Stimulated activated CD4-positive, alpha-beta T cell treated with anti-CD3 and anti-CD28 coated beads, Interleukin-15, amount 100 ng/mL, for 48 hours (primary cell): ENCODE measurements at regions not wholly inside any gene's neighbourhood (a gene's known extent, or its start where the extent isn't known, plus 50 kb on each side); places are given as distances from the start of the nearest gene placed in this dataset.
"Not testable (repeated sequence)": the region's sequence is repeated elsewhere in the genome, so short reads cannot be mapped to it uniquely, and the experiment has no call there.

Experiments used
- DNase-seq, 2 donors: peaks; one replicate each; pipeline ENCODE4 v3.0.0-alpha.2; 2020; ENCODE audit warnings: low read depth in 2 of 2

GRCh38 chr12:119931402-119931801 is 54.3 kb upstream of the CIT start:
- DNase-seq = no peak

- no peak for DNase-seq
Observed at GRCh38 chr12:119932921-119933320, 55.8 kb upstream of the CIT start.

- DNase-seq = not testable (repeated sequence)
Observed at GRCh38 chr12:119934780-119935179, 54.3 kb upstream of the BICDL1 start.

- no peak for DNase-seq
Observed at GRCh38 chr12:119936705-119937311, 52.2 kb upstream of the BICDL1 start.

- peak; percentile 22 to 61 for DNase-seq
Observed at GRCh38 chr12:119938049-119938667, 50.9 kb upstream of the BICDL1 start.
